ENCODE measurements at regions not wholly inside any gene's neighbourhood (a gene's known extent, or its start where the extent isn't known, plus 50 kb on each side); places are given as distances from the start of the nearest gene placed in this dataset.

- BruUV-seq (replicated peaks) = no TSS peak
- Histone ChIP-seq H3K4me1 (ENCODE audit: control insufficient read depth in 1 of 2, insufficient read depth in 2 of 2, low read length in 2 of 2) (no peaks in the 10 kb centered on the region), H3K9me3 (ENCODE audit: control insufficient read depth in 1 of 2, insufficient read depth in 1 of 2, low read depth in 1 of 2, low read length in 2 of 2) (no peaks in the 10 kb centered on the region), H3K27me3 (ENCODE audit: insufficient read depth, low read length) (no peaks in the 10 kb centered on the region), H3K9me2 (ENCODE audit: insufficient read depth) (no peaks in the 10 kb centered on the region), H3K4me3 (replicated peaks in 1 of 2; ENCODE audit: low read depth in 1 of 2, low read length in 2 of 2) (no peak overlapping the region), H3K4me2 (ENCODE audit: low read length) (no peak overlapping the region), H3K36me3 (ENCODE audit: control insufficient read depth in 1 of 2, insufficient read depth in 2 of 2, low read length in 2 of 2) (no peaks in the 10 kb centered on the region), H3K79me2 (ENCODE audit: insufficient read depth, low read length) (no peaks in the 10 kb centered on the region), H2AFZ (ENCODE audit: low read depth, low read length, poor library complexity, severe bottlenecking) (no peak overlapping the region), H3K9ac (ENCODE audit: low read length) (no peak overlapping the region), H4K20me1 (ENCODE audit: insufficient read depth) (no peaks in the 10 kb centered on the region), H3K27ac (ENCODE audit: low read depth, low read length) (no peak overlapping the region)
- DNase-seq (ENCODE audit: low read depth, low spot score) (no peak), ATAC-seq (no peak)
- ChIA-PET CTCF (no interaction called here), POLR2A (no interaction called here), RAD21 (ENCODE audit: low non-redundant PET in 1 of 2, low total read pairs in 2 of 2, uncharacterized antibody in 2 of 2, unreplicated experiment in 2 of 2) (no interaction called here)
- intact Hi-C loops (cut with micrococcal nuclease) = no loop called here
- no peak for TF ChIP-seq SP1 (IDR thresholded peaks at IDR 0.05; ENCODE audit: low read depth)
- no peak for TF ChIP-seq ELF1 (IDR thresholded peaks at IDR 0.05; ENCODE audit: borderline replicate concordance, low read depth)
- TF ChIP-seq EZH2 (IDR thresholded peaks at IDR 0.05) = no peak
- no peak for TF ChIP-seq ATF3 (IDR thresholded peaks at IDR 0.05)
- TF ChIP-seq YY1 (IDR thresholded peaks at IDR 0.05; ENCODE audit: extremely low read depth, insufficient replicate concordance, low read depth, low read length) = no peak
- no peak for TF ChIP-seq EGR1 (IDR thresholded peaks at IDR 0.05; ENCODE audit: low read depth)
- no peak for TF ChIP-seq JUND (IDR thresholded peaks at IDR 0.05)
- TF ChIP-seq REST (IDR thresholded peaks at IDR 0.05; ENCODE audit: low read depth) = no peak
- no peak for TF ChIP-seq POLR2AphosphoS5 (IDR thresholded peaks at IDR 0.05; ENCODE audit: low read depth, low read length)
- TF ChIP-seq MAX (IDR thresholded peaks at IDR 0.05) = no peak
- no peak for TF ChIP-seq ZNF274 (IDR thresholded peaks at IDR 0.05; ENCODE audit: low read depth, low read length)
Observed at GRCh38 chr5:155070781-155071180, 57.2 kb downstream of the KIF4B start.
